NCI-H226 (cell line): ENCODE measurements at regions not wholly inside any gene's neighbourhood (a gene's known extent, or its start where the extent isn't known, plus 50 kb on each side); places are given as distances from the start of the nearest gene placed in this dataset.

ENCODE experiments used
- DNase-seq: peaks from one replicate; pipeline ENCODE4 v3.0.0-alpha.2; 2015

DNA sequence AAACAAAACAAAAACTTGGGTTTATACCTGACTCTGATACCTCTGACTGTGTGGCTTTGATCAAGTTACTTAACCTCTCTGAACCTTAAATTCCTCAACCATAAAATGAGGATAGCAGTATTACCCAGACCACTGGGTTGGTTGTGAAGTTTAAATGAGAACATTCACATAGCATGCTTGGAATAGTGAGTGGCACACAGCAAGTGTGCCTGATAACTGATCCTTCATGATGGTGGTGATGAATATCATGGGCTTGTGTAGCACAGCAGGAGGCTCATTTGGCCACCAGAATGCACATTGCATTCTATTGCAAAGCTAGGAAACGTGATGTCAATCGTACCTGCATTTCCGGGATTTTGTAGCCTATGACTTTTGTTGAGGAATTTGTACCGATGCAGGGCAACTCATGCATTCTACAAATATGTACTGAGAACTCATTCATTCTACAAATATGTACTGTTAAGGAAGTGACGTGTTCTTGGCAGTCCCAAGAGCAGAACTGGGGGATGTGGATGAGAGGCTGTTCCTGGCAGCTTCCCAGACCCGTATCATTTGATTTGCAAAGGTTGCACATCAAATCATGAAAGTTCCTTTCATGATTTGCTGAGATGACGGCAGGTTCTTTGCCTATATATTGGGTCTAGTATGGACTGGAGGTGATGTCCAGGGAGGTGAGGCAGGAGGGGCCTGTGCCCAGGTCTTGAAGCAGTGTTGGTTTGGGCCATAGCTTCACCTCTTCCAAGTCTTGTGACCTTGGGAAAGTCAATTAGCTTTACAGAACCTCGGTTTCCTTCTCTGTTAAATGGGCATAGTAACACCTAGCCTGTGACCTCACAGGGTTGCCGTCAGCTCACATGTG is 94.6 kb upstream of the SMNDC1 start:
- DNase-seq, result peak; percentile 98

DNA sequence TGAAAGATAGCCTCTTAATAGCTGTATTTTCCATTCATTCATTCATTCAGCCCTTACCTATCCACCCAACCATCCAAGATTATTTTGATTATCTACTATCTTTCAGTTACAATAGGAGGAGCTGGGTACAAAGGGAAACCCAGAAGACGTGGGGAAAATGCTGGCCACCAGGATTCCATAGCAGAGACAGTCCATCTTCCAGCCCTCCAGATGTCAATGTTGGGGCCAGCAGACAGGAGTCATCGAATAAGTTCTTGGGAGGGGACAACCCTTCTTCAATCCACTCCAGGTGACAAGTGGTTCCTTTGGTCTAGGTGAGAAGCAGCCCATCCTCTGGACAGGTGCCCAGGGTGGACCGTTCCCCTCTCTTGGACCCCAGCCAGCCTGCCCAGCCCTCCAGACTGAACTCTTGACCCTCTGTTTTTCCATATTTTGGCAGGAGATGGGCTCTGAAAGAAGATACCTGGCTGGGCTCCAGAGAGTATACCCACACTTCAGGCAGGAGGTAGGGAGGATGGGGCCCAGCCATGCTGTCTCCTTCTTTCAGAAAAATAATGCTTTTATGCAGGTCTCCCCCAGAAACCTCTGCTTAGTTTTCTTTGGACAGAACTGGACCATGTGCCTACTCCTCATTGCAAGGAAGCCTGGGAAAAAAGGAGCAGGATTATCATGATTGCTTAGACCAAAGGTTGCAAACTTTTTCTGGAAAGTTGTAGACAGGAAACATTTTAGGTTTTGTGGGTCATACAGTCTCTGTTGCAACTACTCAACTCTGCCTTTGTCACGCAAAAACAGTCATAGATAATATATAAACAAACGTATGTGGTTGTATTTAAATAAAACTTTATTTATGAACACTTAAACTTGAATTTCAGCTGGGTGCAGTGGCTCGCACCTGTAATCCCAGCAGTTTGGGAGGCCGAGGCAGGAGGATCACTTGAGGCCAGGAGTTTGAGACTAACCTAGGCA is 95.5 kb upstream of the SMNDC1 start:
- DNase-seq, result no peak

- no peak for DNase-seq
Observed at GRCh38 chr10:110401401-110402076, 96.2 kb upstream of the DUSP5 start.

DNA sequence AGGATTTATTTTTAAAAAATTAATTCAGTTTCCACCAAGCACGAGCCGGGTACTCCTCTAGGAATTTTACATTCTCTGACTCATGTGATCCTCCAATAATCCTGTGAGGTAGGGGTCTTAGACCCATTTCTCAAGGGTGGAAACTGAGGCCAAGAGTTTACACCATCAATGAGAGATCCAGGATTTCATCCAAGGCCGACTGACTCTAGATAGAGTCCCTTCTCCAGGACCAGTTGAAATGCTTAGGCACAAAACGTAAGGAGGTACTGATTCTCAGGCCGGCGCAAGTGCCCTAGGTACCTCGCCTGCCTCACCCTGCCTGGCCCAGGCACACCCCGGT is 95.7 kb upstream of the DUSP5 start:
- DNase-seq, result no peak

GRCh38 chr10:110403593-110403992 is 94.1 kb upstream of the DUSP5 start:
- DNase-seq, result no peak

DNA sequence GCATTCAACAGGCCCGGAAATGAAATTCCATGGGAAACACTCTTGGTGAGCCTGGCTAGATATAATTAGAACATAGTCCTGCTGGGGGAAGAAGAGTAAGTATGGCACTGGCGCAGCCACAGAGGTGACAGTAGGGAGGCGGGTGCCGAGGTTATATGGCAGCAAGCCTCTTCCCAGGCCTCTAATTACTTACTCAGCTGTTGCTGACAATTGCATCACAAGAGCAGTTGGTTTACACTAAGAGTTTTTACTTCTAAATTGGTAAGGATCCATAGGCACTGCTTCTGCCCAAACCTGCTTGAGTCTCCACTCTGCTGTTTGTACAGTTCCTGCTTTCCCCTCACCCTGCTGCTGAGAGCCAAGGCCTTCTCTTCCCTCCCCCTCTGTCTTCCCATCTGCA is 93.3 kb upstream of the DUSP5 start:
- DNase-seq, result no peak

DNA sequence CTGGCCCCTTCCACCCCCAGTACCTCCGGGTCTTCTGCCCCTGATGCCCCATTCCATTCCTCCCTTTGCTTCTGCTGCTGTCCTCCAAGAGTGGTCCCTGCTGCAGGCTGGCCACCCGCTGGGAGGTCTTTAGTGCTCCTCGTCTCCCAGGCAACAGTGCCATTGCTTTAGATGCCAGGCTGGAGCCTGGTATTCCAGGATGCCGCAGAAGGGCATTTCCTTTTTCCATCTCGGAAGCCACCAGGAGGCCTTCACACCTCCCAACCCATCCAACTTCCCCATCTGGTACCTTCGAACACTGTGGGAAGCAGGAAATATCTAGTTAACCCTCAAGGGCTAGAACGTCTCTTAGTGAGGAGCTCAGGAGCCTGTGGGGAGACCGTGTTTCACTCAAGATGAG is 92.9 kb upstream of the DUSP5 start:
- DNase-seq, result no peak

DNA sequence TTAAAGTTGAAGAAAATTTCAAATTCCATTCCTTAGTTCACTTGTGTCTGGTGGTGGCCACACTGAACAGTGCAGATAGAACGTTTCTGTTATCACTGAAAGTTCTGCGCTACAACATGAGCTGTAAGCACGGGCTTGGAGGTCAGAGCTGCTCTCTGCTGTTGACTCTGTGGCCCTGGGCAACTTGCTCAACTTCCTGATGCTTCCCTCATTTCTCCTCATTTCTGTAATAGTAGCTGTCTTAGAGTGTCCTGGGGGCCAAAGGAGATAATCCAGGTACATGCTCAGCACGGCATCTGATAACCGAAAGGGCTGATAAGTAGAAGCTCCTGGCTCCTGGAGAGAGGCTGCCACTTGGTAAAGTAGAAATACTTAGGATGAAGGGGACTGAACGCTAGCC is 92.3 kb upstream of the DUSP5 start:
- DNase-seq, result no peak

DNA sequence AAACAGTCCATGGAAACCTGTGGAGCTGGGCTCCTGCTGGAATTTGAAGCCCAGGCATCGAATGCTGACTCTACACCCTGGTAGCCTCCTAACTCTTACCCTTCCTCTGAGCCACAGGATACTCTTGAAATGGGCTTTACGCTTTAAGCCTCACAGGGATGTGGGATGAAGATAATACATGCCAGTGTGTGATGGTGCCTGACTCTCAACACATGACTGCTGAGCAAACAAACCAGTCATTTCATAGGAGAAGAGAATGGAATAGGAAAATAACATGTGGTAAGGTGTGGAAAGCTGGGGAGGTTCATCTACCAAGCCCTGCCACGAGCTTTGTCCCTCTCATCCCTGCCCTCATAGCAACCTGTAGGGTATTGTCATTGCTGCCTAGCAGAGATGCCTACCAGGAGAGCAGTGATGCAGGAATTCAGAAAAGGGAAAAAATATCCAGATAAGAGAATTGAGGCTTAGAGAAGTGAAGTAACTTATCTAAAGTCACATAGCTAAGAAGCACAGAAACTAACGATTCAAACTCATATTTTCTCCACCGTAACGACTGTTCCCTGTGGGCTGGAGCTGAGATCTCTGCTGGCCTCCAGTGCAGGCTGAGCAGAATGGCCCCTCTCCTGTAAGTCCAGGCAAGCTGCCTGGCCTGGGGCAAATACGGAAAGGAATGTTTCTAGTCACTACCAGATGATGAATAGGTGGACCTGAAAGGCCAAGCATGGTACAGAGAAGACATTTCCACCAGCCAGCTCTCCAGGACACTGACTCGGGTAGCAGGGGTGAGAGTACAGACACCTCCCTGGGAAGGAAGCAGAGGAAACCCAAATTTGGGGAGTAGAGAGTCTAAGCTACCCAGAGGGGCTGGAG is 90.2 kb upstream of the DUSP5 start:
- peak; percentile 61 for DNase-seq

DNA sequence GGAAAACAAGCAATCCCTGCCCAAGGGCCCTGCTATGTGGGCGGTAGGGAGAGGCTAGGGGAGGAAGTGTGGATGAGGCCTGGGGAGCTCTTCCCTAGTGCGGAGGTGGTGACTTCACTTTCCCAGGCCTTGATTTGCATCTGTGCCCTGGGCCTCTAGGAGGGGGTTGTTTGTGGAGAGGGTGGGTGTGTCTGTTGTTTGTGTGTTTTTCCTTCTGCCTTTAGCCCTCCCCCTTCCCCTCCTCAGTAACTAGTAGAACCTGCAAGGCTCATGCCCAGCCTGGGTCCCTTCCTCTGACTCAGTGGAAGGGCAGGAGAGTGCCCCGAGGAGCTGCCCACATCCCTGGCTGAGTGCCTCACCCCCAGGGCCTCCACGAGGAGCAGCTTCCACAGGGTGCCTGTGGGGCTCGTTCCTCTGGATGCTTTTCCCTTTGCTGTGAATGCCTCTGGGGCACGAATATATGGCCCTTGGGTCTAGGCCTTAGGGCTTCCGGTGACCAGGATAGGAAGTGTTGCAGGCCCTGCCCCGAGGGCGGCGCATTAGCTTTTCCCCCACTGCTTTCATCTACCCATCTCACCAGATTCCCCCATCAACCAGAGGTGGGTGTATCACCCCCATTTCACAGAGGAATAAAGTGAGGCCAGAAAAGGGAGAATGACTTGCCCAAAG is 89.4 kb upstream of the DUSP5 start:
- peak; percentile 74 for DNase-seq

GRCh38 chr10:110408943-110409342 is 88.8 kb upstream of the DUSP5 start:
- no peak for DNase-seq

DNA sequence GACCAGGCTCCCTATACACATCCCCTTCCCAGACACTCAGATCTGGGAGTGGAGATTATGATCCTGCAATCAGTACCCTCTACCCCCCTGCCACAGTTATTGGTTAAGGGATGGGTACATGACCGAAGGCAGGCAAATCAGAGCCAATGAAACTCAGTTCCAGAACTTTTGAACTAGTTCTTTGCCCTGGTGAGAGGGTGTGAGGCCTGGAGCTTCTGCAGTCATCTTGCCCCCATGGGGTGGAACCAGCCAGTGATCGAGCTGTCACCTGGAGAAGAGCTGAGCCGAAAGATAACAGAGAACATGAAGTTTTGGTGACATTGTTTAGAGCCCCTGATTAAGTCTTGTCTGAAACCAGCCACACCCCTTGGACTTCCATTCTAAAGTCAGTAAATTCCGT is 88.2 kb upstream of the DUSP5 start:
- DNase-seq, result no peak

DNA sequence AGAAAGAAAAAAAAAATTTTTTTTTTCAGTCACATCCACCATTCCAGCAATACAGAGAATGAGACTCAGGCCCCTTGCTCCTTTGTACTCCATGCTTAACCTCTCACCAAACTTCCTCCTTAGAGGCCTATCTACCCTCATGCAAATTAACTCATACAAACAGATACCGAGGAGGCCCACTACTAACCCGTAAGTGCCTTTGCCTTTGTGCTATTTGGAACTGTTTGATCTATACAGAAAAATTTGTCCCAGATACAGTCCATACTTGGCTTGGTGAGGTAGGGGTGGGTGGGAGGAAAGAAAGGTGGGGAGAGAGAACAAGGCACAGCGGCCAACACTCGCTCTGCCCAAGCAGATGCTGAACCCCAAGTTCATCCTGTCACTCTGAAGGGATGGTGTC is 87.8 kb upstream of the DUSP5 start:
- no peak for DNase-seq

DNA sequence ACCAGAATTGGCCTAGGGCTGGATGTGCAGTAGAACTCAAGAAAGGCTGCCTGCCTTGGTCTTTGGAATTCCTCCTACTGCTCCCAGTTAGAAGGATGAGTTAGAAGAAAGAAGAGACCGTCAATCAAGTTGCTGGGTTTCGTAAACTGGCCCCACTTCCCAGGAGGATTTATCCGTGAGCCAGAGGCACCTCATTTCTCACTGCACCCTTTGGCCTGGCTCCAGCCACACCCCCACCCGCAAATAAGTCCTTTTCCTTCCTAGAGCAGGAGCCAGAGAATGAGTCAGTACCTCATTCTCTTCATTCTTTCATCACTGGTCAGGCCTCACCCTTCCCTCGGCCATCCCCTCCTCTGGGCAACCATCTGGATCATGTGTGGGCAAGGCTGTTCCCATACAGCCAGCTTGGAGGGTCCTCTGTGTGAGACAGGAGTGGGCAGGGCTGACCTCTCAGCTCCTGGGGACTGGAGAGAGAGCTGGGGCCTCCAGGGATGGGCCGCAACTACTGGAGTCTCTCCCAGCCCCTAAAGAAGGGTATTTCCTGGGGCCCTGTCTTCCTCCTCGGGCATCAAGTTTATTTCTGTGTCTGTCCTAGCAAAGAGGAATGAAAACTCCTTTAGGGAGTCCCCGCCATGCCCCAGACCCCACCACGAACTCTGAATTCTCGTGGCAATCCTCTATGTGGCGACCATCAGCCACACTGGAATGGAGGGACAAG is 87.2 kb upstream of the DUSP5 start:
- peak; percentile 100 for DNase-seq

- DNase-seq, result peak; percentile 85
Observed at GRCh38 chr10:110411047-110411410, 86.7 kb upstream of the DUSP5 start.

GRCh38 chr10:110413049-110413783 is 84.5 kb upstream of the DUSP5 start:
- DNase-seq, result no peak

GRCh38 chr10:110413903-110414547 is 83.7 kb upstream of the DUSP5 start:
- DNase-seq, result peak; percentile 45

- peak; percentile 84 for DNase-seq
Observed at GRCh38 chr10:110414548-110415309, 83.0 kb upstream of the DUSP5 start.

GRCh38 chr10:110415809-110416208 is 81.9 kb upstream of the DUSP5 start:
- DNase-seq, result no peak
